NCI-H128 (cell line): ENCODE measurements at regions not wholly inside any gene's neighbourhood (a gene's known extent, or its start where the extent isn't known, plus 50 kb on each side); places are given as distances from the start of the nearest gene placed in this dataset.

Experiments
- DNase-seq: peaks from one replicate; lab custom pipeline; 2025; ENCODE audit not compliant: unreplicated experiment; lab: John Stamatoyannopoulos, UW

DNA sequence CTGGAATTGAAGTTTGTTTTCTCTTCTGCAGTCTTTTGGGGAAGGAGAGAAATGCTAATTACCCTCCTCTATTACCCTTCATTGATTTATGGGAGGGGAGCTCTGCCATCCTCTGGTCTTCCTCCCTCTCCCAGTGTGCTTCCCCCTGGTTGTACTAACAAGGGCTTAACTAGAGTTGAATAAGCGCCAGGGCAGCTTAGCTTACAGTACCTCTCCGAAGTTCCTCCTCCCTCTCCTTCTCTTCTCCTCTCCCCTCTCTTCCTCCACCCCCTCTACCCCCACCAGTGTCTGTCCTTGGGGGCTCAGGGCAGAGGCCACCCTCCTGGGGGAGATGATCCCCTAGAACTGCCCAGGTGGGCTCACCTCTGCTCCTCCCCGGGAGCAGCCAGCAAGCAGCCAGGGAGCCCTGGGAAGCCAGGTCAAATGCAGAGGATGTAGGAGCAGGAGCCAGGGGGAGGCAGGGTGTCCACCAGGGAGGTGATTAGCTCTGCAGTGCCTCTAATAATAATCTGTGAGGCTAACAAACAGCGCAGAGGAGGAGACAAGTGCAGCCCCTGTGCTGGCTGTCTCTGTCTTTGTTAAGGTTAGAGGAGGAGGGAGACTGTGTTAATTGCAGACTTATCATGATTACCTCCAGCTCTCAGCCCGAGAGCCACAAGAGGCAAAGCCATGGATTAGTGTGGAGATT lies 191.6 kb upstream of the CADM1 start:
- DNase-seq, result no peak

- no peak for DNase-seq
Observed at GRCh38 chr11:115693002-115693401, 188.8 kb upstream of the CADM1 start.

- DNase-seq, result no peak
Observed at GRCh38 chr11:115691030-115691429, 186.8 kb upstream of the CADM1 start.

DNA sequence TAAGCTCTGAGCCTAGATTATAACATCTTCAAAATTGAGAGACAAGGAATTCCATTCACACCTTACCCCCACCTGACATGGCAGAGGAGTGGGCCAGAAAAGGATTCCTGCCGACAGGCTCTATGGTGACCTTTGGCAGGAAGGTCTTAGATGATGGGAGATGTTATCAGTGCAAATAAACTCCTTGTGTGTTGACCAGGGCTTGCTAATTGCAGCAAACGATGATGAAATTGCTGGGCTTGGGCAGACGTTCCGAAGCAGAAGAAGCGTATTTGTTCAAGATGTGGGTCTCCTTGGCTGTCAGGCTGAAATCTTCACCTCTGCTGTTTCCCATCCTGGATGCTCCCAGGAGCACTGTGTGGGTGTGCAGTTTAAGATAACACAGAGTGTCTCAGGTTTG lies 183.7 kb upstream of the CADM1 start:
- no peak for DNase-seq

GRCh38 chr11:115684699-115685098 lies 180.5 kb upstream of the CADM1 start:
- DNase-seq, result no peak

GRCh38 chr11:115684135-115684534 lies 179.9 kb upstream of the CADM1 start:
- no peak for DNase-seq

DNA sequence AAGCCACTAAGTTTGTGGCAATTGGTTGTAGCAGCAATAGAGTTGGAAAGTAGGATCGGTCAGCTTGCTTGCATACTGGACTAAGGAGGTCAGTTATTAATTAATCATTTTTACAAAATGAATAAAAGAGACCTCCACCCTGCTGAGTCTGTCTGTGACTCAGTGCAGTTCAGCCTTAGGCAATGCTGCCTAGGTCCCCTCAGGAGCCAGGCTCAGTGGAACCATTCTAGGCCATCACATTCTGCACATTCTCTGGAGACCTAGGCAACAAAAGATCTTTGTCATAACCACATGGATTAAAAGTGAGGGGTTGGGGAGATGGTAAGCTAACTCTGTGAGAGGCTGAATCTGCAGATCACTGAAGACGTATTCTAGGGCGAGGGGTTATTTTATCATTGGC lies 178.7 kb upstream of the CADM1 start:
- no peak for DNase-seq

GRCh38 chr11:115682101-115682500 lies 177.9 kb upstream of the CADM1 start:
- no peak for DNase-seq

DNA sequence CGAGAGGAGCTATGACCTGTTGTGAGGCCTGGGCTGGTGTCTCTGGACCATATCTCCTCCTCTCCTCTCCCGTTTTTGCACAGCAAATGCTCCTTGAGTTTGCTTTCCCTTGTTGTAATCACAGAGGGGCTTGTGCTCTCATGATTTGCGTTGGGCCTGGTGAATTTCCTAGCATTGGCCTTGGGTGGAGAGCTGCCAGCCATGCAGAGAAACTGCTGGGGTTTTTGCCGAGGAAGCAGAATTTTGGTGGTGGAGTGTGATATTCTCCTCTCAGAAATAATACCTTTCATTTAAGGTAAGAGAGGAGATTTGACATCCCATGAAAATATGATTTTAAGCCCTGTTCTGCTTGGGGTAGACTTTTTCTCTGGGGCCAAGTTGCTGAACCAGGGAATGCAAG lies 175.7 kb upstream of the CADM1 start:
- DNase-seq, result no peak

GRCh38 chr11:115678942-115679341 lies 174.7 kb upstream of the CADM1 start:
- no peak for DNase-seq

DNA sequence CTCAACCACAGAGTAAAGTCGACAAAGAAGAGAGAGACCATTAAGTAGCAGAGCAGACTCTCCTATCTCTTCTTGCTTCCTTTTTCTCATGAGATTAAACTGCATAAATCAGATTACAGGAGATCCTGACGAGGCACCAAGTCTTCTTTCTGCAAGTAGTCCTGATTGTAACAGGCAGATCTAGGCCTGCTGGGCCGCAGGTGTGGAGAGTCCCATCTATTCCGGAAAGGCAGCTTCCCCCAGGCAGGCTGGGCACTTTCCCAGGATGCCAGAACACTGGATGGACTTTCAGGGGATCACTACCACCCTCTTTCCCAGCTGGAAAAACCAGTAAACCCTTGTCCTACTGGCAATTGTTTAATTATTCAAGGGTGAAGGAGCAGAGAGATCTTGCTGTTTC lies 173.0 kb upstream of the CADM1 start:
- no peak for DNase-seq

- DNase-seq, result no peak
Observed at GRCh38 chr11:115676768-115677167, 172.6 kb upstream of the CADM1 start.

DNA sequence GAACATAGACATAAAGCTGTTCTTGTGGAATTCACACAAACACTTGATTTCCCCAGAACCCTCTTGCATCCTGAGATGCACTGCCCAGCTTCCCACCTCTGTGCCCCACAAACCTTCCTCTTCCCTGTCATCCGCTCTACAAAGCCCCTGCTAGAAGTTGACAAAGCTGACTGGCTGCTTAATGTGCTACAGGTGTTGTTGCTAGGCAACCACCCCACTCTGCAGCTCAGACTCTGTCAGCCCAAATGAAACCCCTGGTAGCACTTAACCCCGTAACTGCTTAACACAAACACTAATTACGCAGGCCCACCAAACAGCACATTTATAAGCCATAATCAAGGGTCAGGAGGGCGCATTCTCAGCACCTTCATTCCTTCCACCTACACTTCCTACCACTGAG lies 172.0 kb upstream of the CADM1 start:
- peak; percentile 66 for DNase-seq

- DNase-seq, result no peak
Observed at GRCh38 chr11:115674937-115675544, 170.8 kb upstream of the CADM1 start.

GRCh38 chr11:115674176-115674936 lies 170.1 kb upstream of the CADM1 start:
- DNase-seq, result no peak

DNA sequence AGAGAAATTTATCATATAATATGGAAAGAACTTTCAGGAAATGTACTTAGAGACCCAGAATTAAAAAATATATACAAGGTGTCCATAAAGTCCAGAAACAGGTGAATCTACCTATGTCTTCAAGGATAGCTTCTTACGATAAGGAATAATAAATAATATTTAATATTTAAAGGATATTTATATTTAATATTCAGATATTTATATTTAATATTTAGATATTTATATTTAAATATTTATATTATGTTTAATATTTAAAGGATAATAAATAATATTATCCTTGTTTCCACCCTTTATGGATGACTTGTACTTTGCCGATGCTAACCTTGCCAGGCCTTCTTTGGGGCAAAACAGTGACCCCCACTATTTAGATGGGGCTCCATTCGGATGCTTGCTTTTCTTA lies 169.5 kb upstream of the CADM1 start:
- DNase-seq, result no peak

- DNase-seq, result no peak
Observed at GRCh38 chr11:115672999-115673411, 168.8 kb upstream of the CADM1 start.

DNA sequence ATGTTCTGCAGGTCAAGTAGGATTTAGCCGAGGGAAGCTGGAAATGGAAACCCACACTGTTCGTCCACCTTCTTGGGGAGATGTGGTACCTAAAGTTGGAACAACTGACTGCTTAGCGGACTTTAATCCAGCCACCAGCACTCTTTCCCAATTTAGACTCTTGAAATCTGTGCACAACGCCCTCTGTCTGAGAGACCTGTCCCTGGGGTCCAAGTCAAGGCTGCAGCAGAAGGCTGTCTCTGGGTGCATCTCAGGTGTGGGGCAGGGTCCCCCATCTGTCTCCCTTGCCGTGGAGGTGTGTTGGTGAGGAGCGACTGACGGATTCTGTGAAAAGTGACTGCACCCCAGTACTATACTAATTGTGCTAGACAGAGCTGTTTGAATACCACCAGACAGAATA lies 168.2 kb upstream of the CADM1 start:
- DNase-seq, result no peak

- DNase-seq, result peak; percentile 95
Observed at GRCh38 chr11:115670538-115671205, 166.5 kb upstream of the CADM1 start.

DNA sequence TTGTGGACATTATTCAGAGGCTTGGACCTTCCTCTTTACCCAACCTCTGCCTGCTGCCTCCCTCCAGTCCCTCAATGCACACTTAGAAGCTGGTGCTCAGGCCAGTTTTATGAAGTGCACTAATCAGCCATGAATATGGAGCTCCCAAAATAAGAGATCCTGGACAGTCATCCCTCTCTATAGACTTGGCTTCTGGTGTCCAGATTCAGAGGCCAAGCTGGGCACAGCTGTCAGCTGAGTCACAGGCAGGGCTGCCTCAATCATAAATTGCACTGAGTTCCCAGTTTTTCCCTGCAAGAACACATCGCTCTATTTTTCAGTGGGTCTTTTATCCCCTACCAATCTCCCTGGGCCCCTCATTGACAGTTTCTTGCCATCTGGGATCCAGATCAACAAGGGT lies 161.7 kb upstream of the CADM1 start:
- DNase-seq, result no peak

GRCh38 chr11:115665175-115665821 lies 161.1 kb upstream of the CADM1 start:
- no peak for DNase-seq
